Activated naive CD4-positive, alpha-beta T cell (primary cell): ENCODE measurements at regions not wholly inside any gene's neighbourhood (a gene's known extent, or its start where the extent isn't known, plus 50 kb on each side); places are given as distances from the start of the nearest gene placed in this dataset.

ENCODE experiments used
- DNase-seq, 4 experiments: peaks; one replicate each; lab custom pipeline; 2025; lab: John Stamatoyannopoulos, UW

DNA sequence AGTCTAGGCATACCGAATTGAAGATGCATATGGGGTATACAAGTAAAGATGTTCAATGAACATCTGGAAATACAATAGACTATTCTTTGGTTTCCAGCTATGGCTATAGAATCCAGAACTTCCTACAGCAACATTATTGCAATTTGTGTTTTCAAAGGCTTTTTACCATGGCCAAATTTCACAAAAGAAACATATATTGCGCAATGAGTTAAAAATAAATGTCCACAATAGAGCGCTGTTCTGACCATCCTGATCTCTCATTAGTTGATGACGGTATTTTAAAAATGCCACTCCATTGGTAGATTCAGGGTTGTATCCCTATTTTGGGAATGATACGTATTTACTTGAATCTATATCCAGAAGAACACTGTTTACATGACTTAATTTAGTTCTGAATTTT lies 139.2 kb downstream of the LINC00632 start:
- DNase-seq, result no peak

DNA sequence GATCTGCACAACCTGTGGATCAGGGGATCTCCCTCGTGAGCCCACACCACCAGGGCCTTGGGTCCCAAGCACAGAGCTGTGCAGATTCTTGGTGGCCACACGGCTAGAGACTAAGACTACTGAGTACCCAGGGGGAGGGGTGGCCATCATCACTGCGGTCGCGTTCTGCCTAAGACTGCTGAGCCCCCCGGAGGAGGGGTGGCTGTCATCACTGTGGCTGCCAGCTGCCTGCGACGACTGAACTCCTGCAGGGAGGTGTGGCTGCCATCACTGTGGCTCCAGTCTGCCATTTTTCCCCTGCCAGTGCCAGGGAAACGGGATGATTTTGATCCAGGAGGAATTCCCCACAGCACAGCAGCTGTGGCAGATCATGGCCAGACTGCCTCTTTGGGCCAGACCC lies 141.7 kb upstream of the SPANXB1 start:
- no peak for DNase-seq

DNA sequence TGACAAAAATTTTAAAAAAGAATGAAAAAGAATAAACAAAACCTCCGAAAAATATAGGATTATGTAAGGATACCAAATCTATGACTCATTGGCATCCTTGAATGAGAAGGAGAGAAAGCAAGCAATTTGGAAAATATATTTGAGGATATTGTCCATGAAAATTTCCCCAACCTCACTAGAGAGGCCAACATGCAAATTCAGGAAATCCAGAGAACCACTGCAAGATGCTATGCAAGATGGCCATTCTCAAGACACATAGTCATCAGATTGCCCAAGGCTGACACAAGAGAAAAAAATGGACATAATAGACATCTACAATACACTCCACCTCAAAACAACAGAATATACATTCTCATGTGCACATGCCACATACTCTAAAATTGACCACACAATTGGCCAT lies 135.9 kb upstream of the SPANXB1 start:
- DNase-seq, result no peak

DNA sequence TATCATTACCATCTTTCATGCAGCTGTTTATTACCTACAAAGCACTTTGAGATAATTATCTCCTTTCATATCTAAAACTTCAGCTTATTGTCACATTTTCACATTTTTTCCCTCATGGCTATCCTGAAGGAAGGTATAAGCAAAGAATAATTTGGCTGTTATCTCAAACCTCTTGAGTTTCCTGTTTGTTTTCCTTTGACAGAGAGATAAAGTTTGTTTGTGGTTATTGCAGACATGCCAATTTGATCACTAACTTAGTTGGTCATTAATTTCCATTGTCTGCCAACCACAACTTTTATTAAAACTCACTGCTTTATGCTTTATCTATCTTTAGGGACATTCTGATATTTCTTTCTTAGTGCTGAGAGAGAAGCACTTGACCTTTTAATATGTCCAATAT lies 89.8 kb upstream of the SPANXB1 start:
- DNase-seq, result no peak

- DNase-seq, result no peak
These were observed 88.4 kb upstream of the SPANXB1 start for GRCh38 chrX:140913802-140914501.

DNA sequence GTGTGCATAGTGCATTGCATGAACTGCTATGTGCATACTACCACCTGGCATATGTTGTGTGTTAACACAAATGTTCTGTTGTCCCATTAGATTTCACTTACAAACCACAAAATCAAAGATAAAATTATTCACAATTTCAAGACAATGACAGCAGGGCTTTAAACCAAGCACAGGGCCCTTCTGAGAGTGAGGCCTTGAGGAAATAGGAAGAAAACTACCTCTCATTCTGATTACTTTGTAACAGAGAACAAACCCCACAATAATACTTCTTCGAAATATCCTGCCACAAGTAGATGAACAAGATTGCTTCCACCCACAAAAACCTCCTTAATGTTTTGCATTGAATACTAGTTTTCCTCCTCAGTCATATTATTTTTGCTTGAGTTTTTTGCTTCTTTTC lies 85.5 kb upstream of the SPANXB1 start:
- no peak for DNase-seq

DNA sequence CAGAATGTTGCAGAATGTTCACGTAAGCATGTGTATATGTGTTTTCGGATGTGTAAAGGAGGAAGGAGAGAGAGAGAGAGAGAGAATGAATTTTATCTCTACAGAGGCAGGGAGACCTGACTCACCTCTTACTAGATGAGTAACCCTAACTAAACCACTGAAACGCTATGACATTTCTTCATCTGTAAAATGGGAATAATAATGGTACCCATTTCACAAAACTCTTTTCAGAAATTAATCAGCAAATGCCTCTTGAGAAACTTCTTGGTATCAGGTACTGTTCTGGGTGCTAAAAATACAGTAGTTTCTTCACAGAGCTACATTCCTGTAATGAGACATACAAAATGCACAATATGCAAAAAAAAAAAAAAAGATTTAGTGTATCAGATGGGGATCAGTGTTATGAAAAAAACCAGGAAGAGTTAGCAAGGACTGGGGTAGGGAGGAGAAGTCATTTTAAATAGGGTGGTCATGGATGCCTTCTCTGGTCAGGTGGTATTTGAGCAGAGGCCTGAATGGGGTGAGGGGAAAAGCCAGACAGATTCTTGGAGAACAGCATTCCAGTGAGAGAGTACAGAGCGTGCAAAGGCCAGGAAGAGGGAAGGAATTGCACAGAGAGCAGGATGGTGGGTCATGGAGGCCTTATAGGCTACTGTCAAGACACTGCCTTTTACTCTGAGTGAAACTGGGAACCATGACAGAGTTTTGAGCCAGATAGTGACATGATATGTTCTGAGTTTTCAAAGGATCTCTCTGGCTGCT lies 84.9 kb upstream of the SPANXB1 start:
- no peak for DNase-seq

DNA sequence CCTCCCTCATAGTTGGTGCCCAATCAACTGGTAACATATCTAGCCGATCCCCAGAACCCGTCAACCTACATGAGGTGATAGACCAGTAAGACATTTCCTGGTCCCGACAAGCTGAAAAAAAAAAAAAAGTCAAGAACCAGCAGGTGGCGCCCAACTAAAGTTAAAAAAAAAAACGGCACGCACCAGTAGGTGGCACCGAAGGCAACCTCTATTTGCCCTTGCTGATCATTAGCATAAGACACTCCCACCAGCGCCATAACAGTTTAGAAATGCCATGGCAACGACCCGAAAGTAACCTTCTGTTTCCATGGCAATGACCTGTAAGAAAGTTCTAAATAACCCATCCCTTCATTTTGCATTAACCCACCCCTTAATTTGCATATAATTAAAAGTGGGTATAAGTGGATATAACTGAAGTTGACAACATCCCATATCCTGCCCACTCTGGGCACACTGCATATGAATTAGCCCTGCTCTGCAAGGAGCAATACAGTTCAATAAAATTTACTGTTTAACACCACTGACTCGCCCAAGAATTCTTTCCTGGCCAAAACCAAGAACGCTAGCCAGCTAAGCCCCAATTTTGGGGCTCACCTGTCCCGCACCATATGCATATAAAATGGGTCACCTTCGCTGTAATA lies 83.9 kb upstream of the SPANXB1 start:
- DNase-seq, result peak in 1 of 4 experiments; percentile 1

DNA sequence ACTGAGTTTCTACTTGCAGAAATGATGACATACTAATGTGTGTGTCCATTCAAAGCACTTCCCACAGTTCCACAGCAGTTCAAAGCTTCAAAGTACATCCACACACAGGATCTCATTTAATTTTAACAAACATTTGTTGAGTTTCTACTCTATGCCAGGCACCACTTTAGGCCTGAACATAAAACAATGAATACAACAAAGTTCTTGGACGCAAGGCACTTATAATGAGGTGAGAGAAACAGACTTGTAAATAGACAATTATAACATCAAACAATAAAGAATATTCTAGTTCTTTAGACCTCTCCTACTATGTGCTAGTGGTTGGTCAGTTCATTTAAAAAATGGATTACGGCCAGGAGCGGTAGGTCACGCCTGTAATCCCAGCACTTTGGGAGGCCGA lies 82.0 kb upstream of the SPANXB1 start:
- no peak for DNase-seq

DNA sequence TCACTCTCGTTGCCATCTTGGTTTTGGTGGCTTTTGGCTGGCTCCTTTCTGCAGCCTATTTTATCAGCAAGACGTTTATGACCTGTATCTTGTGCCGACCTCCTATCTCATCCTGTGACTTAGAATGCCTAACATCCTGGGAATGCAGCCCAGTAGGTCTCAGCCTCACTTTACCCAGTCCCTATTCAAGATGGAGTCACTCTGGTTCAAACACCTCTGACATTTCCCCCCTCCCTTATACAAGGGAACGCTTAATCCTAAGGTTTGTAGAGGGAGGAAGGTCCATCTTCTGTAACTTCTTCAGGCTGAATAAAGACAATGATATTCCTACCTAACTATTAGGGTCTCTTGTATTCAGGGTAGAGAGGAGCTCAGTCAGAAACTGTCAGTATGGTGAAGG lies 79.3 kb upstream of the SPANXB1 start:
- DNase-seq, result no peak

- DNase-seq, result no peak
These were observed 73.7 kb upstream of the SPANXB1 start for GRCh38 chrX:140928739-140929138.

GRCh38 chrX:140933016-140933415 lies 69.4 kb upstream of the SPANXB1 start:
- no peak for DNase-seq

- no peak for DNase-seq
These were observed 68.3 kb upstream of the SPANXB1 start for GRCh38 chrX:140933874-140934655.

DNA sequence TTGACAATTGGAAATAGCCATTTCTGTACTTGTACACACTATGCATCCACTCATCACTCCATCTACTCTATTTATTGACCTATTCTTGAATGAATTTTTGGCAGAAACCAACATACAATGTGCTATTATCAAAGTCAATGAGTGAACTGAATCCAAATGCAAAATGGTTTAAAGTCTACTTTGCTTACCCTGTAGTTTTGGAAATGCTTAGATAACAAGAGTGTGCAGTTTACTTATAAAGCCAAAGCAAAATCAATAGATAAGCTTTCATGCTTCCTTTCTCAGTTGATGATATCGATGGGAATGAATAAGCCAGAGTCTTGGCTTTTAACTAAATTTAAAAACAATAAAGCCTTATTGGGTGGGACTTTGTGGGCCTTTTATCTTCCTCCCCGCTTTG lies 58.9 kb upstream of the SPANXB1 start:
- DNase-seq, result no peak

DNA sequence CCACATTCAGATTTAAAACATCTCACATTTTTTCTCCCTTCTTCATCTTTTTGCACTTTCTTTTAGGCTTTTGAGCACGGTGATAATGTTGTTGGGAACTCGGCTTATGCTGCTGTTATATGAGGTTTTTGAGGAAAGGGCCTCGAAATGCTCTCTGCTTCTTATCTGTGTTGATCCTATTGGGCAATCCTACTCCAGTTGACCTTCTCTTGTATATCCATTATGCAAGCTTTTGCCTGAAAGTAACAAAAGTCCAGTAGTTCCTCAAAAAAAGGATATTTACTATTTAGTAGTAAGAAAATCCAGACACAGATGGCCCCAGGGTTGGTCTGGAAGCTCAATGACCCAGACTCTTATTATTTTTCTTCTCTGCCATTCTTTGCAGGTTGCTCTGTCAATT lies 57.7 kb upstream of the SPANXB1 start:
- DNase-seq, result no peak

- no peak for DNase-seq
These were observed 53.6 kb upstream of the SPANXB1 start for GRCh38 chrX:140948827-140949226.

- no peak for DNase-seq
These were observed 53.2 kb upstream of the SPANXB1 start for GRCh38 chrX:140949233-140949632.
